Liver (tissue), 8 donors: ENCODE measurements at regions not wholly inside any gene's neighbourhood (a gene's known extent, or its start where the extent isn't known, plus 50 kb on each side); places are given as distances from the start of the nearest gene placed in this dataset.

Source experiments
- DNase-seq: peaks from one replicate; pipeline ENCODE4 v3.0.0-alpha.2; 2017; ENCODE audit warnings: low spot score
- H3K27ac ChIP-seq, 2 donors: one replicate each; pipeline ENCODE4 v1.7.0; 2013; ENCODE audit warnings: inconsistent platforms in 2 of 2, low read length in 2 of 2, control low read depth in 1 of 2, low read depth in 1 of 2, mild to moderate bottlenecking in 1 of 2
- H3K27me3 ChIP-seq, 4 donors: one replicate each; pipeline versions ENCODE4 v1.6.1 to v1.7.0; 2013; ENCODE audit warnings: low read length in 3 of 4, inconsistent platforms in 1 of 4, mild to moderate bottlenecking in 1 of 4, moderate library complexity in 1 of 4; ENCODE audit not compliant: control insufficient read depth in 4 of 4, insufficient read depth in 4 of 4
- H3K36me3 ChIP-seq, 4 donors: one replicate each; pipeline versions ENCODE4 v1.6.1 to v1.7.0; 2013; ENCODE audit warnings: low read length in 3 of 4, mild to moderate bottlenecking in 3 of 4, low read depth in 1 of 4, moderate library complexity in 1 of 4; ENCODE audit not compliant: control insufficient read depth in 4 of 4, insufficient read depth in 3 of 4
- H3K4me1 ChIP-seq, 4 donors: one replicate each; pipeline versions ENCODE4 v1.6.1 to v1.7.0; 2013; ENCODE audit warnings: low read length in 3 of 4, mild to moderate bottlenecking in 3 of 4, moderate library complexity in 1 of 4; ENCODE audit not compliant: control insufficient read depth in 4 of 4, insufficient read depth in 4 of 4
- H3K4me3 ChIP-seq, 3 donors: one replicate each; pipeline versions ENCODE4 v1.6.1 to v1.7.0; 2013; ENCODE audit warnings: low read length in 3 of 3, control low read depth in 1 of 3, low read depth in 1 of 3, mild to moderate bottlenecking in 1 of 3
- H3K9ac ChIP-seq, 2 donors: one replicate each; pipeline ENCODE4 v1.7.0; 2013; ENCODE audit warnings: low read length in 2 of 2, mild to moderate bottlenecking in 2 of 2, moderate library complexity in 2 of 2, control low read depth in 1 of 2, low read depth in 1 of 2
- H3K9me3 ChIP-seq, 4 donors: one replicate each; pipeline versions ENCODE4 v1.6.1 to v1.7.0; 2013; ENCODE audit warnings: low read length in 3 of 4; ENCODE audit not compliant: control insufficient read depth in 4 of 4
- ATF3 ChIP-seq: IDR thresholded peaks from 2 replicates; pipeline ENCODE4 v1.6.1; 2016; ENCODE audit warnings: antibody characterized with exemption
- CTCF ChIP-seq: fragments of 150-350 bp; IDR thresholded peaks from 2 replicates; pipeline ENCODE4 v1.5.1; 2017; ENCODE audit warnings: improper control_type of control experiment, low read depth, low read length; ENCODE audit not compliant: missing input control
- EGR1 ChIP-seq, 2 donors: IDR thresholded peaks; 2 replicates each; pipeline ENCODE4 v1.6.1; 2016 to 2018; ENCODE audit warnings: antibody characterized with exemption in 2 of 2, low read depth in 2 of 2
- FOXA1 ChIP-seq: IDR thresholded peaks from 2 replicates; pipeline ENCODE4 v1.6.1; 2016; ENCODE audit warnings: antibody characterized with exemption
- FOXA2 ChIP-seq: IDR thresholded peaks from 2 replicates; pipeline ENCODE4 v1.6.1; 2016; ENCODE audit warnings: antibody characterized with exemption
- HNF4A ChIP-seq, 2 donors: conservative IDR thresholded peaks; 2 replicates each; pipeline ENCODE4 v1.6.1; 2016; ENCODE audit warnings: antibody characterized with exemption in 2 of 2, mild to moderate bottlenecking in 2 of 2
- HNF4G ChIP-seq: IDR thresholded peaks from 2 replicates; pipeline ENCODE4 v1.6.1; 2016; ENCODE audit warnings: antibody characterized with exemption
- JUND ChIP-seq, 2 donors: IDR thresholded peaks; 2 replicates each; pipeline ENCODE4 v1.6.1; 2016; ENCODE audit warnings: antibody characterized with exemption in 2 of 2
- MAX ChIP-seq: IDR thresholded peaks from 2 replicates; pipeline ENCODE4 v1.6.1; 2016; ENCODE audit warnings: antibody characterized with exemption
- RAD21 ChIP-seq, 2 donors: IDR thresholded peaks; 2 replicates each; pipeline ENCODE4 v1.6.1; 2016; ENCODE audit warnings: antibody characterized with exemption in 2 of 2, mild to moderate bottlenecking in 2 of 2
- REST ChIP-seq: IDR thresholded peaks from 2 replicates; pipeline ENCODE4 v1.6.1; 2016; ENCODE audit warnings: antibody characterized with exemption, mild to moderate bottlenecking
- RXRA ChIP-seq, 2 donors: IDR thresholded peaks; 2 replicates each; pipeline ENCODE4 v1.6.1; 2017 to 2018; ENCODE audit warnings: antibody characterized with exemption in 2 of 2, mild to moderate bottlenecking in 1 of 2
- SP1 ChIP-seq: IDR thresholded peaks from 2 replicates; pipeline ENCODE4 v1.6.1; 2018; ENCODE audit warnings: antibody characterized with exemption, mild to moderate bottlenecking
- TAF1 ChIP-seq: conservative IDR thresholded peaks from 2 replicates; pipeline ENCODE4 v1.6.1; 2016; ENCODE audit warnings: antibody characterized with exemption, mild to moderate bottlenecking
- YY1 ChIP-seq: IDR thresholded peaks from 2 replicates; pipeline ENCODE4 v1.6.1; 2016; ENCODE audit warnings: antibody characterized with exemption, mild to moderate bottlenecking
- ZBTB33 ChIP-seq: IDR thresholded peaks from 2 replicates; pipeline ENCODE4 v1.6.1; 2016; ENCODE audit warnings: antibody characterized with exemption
- WGBS: extraction: QIAGEN DNeasy Blood & Tissue Kit; methylation state at CpG from one replicate; pipeline ENCODE4 v1.1.7; 2013; 5-methylcytosine and 5-hydroxymethylcytosine counted together
- donor health status: healthy.
- donor health status: healthy.
- donor health status: healthy.
- donor health status: healthy.
- donor health status: healthy.

GRCh38 chrX:25083661-25084060, 67.9 kb upstream of the ARX start:
- WGBS: 80% methylated on average over 3 of the region's 3 CpGs
- TF ChIP-seq ZBTB33 (no peak), HNF4A (conservative IDR thresholded peaks at IDR 0.05) (no peak), ATF3 (no peak), YY1 (no peak), FOXA1 (no peak)
- DNase-seq: no peak

GRCh38 chrX:25079020-25079419, 63.3 kb upstream of the ARX start:
- H3K9ac ChIP-seq: no peak overlapping the region
- H3K9me3 ChIP-seq: no peaks in the 10 kb centered on the region
- H3K27me3 ChIP-seq: no peaks in the 10 kb centered on the region
- H3K4me1 ChIP-seq: no peaks in the 10 kb centered on the region
- WGBS: 90% methylated on average over 3 of the region's 3 CpGs
- TF ChIP-seq EGR1 (IDR thresholded peaks at IDR 0.05; ENCODE audit: low read depth in 2 of 2): no peak
- no peak for TF ChIP-seq HNF4A (conservative IDR thresholded peaks at IDR 0.05)
- no peak for TF ChIP-seq ATF3
- TF ChIP-seq SP1: no peak
- TF ChIP-seq ZBTB33: no peak
- no peak for TF ChIP-seq RXRA (IDR thresholded peaks at IDR 0.05)
- no peak for TF ChIP-seq MAX
- TF ChIP-seq RAD21 (IDR thresholded peaks at IDR 0.05): no peak
- TF ChIP-seq FOXA2: no peak
- no peak for TF ChIP-seq CTCF
- no peak for TF ChIP-seq REST
- no peak for TF ChIP-seq FOXA1
- TF ChIP-seq HNF4G: no peak
- no peak for TF ChIP-seq YY1
- TF ChIP-seq JUND (IDR thresholded peaks at IDR 0.05): no peak
- TF ChIP-seq TAF1: no peak
- H3K4me3 ChIP-seq: no peak overlapping the region
- no peak for DNase-seq
- no peak overlapping the region for H3K27ac ChIP-seq
- H3K36me3 ChIP-seq: no peaks in the 10 kb centered on the region

More at GRCh38 chrX:25083661-25084060, 67.9 kb upstream of the ARX start:
- Histone ChIP-seq H3K9ac (no peak overlapping the region), H3K4me3 (no peak overlapping the region), H3K27me3 (no peaks in the 10 kb centered on the region), H3K4me1 (no peaks in the 10 kb centered on the region), H3K36me3 (no peaks in the 10 kb centered on the region), H3K9me3 (no peaks in the 10 kb centered on the region), H3K27ac (no peak overlapping the region)
